ENCODE measurements at regions not wholly inside any gene's neighbourhood (a gene's known extent, or its start where the extent isn't known, plus 50 kb on each side); places are given as distances from the start of the nearest gene placed in this dataset.

DNA sequence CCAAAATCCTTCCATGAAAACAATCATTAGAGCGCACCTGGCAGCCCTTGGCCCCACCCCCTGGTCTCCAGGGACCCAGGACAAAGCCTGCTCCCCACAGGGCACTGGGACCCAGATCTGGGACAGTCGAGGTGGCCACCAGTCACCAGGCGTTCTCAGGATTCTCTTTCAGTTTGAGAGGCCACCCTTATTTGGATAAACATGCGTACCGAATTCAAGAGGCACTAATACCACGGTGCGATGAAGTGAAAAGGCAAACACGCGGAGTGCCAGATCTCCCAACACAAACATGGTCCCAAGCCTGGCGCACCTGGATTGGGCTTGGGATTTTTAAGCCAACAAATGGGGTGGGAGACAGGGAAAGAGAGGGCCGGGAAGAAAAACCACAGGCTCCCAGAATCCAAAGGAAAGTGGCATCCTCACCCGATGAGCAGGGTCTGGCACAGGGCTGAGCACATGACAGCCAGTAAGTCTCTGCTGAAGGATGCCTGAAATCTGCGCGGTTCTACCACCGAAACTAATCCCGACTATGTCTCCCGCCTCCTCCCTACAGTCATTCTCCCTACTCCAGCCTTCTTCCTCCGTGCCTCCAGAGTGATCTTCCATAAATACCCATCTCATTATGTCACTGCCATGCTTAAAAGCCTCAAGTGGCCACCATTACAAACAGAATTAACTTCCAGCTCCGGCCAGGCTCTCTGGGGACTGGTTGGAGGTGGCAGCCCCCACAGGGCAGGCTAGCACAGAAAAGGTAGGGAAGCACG is 60.9 kb upstream of the KLHL29 start:
- DNase-seq (ENCODE audit: low read depth in 2 of 2) = no peak

DNA sequence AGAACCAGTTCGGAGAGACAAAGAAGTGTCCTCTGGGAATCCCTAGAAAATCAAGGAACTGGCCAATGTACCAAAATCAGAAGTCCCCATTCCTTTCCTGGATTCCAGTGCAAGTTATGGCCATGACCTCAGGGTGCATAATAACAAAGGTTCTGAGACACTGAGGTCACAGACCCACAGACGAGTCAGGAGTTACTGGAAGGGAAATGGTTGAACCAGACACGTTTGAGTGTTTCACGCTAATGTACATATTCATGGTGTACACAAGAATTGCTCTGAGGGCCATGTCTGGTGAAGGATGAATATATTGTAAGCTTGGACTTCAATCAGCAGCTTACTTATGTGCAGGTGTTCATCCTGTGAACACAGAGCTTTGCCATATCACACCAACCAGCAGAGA is 58.6 kb upstream of the KLHL29 start:
- no peak for DNase-seq (ENCODE audit: low read depth in 2 of 2)

DNA sequence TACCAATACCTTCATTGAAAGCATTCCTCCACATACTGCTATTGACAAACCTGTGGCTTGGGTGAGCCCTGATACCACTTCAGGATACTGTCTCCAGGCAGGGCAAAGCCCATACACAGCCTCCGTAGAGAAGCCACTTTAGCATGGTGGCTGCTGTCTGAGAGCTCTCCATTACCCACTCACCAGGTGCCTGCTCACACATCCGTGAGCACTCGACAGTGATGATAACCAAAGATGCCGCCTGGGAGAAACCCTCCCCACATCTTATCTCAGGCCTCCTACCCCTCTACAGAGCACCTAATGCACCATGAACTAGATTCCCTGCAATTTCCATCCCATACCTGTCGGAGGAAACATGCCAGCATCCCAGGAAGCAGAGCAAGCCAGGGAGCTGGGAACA is 57.6 kb upstream of the KLHL29 start:
- no peak for DNase-seq (ENCODE audit: low read depth in 2 of 2)

DNA sequence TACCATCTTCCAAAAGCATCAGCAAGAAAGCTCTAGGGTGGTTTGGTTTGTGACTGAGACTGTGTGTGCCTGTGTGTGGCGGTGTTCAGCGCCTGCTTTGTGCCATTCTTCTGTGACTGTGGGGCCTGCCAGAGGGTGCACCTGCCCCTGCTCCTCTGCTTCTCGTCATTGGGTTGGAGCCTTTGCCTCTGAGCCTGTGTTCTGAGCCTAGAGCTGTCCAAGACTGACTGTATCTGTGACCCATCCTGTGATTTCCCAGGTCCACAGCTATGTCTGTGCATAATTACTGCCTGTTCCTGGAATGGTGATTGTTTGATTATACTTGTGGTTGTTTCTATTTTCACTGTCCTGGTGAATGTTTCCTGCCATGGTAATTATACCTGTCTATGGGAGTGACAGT is 57.1 kb upstream of the KLHL29 start:
- DNase-seq (ENCODE audit: low read depth in 2 of 2) = no peak

DNA sequence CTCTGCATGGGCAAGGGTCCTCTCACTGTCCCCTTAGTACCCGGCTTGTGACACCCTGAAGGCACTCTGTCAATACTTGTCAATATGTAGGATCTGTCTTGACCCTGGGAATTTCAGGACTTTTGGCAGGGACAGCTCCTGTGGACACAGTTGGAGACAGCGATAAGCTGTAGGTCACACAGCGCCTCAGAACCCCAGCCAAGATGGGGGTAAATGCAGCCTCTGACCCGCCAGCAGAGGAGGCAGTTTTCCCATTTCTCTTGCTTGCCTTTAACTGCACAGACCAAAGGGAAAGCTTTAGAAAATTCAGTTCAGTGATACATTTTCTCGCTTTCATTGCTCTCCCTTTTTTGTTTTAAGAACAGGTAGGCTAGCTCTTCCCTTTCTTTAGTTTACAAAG is 54.8 kb upstream of the KLHL29 start:
- DNase-seq (ENCODE audit: low read depth in 2 of 2) = no peak

Data from stimulated activated CD8-positive, alpha-beta memory T cell treated with anti-CD3 and anti-CD28 coated beads, Interleukin-7, amount 100 ng/mL, for 4 hours (primary cell).